CD4-positive, alpha-beta T cell treated with Interferon alpha-2 for 1 hour (primary cell): ENCODE measurements at regions not wholly inside any gene's neighbourhood (a gene's known extent, or its start where the extent isn't known, plus 50 kb on each side); places are given as distances from the start of the nearest gene placed in this dataset.
"Not testable (repeated sequence)": the region's sequence is repeated elsewhere in the genome, so short reads cannot be mapped to it uniquely, and the experiment has no call there.

ENCODE experiments used
- DNase-seq, 2 donors: peaks; one replicate each; pipeline ENCODE4 v3.0.0-alpha.2; 2020 to 2022

GRCh38 chr1:14318830-14319229, 279.7 kb upstream of the KAZN start:
- no peak for DNase-seq

GRCh38 chr1:14320518-14320917, 278.0 kb upstream of the KAZN start:
- no peak for DNase-seq

GRCh38 chr1:14320986-14321385, 277.5 kb upstream of the KAZN start:
- DNase-seq = no peak

DNA sequence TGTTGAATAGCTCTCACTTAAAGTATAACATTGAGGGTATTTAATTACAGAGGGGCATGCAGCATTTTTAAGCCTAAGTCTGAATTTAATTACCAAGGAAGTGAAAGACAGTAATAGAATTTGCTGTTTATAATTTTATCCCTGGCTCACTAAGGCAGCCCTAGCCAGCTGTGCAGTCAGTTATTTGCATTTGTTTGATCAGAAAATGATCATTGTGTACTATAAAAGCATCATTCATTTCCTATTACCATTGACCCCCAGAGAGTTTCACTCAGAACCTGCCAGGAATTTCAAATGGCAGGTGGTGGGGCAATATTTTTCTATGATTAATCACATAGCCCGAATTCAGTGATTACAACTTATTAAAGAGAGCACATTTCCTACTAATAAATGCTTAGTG, 277.1 kb upstream of the KAZN start:
- no peak for DNase-seq

DNA sequence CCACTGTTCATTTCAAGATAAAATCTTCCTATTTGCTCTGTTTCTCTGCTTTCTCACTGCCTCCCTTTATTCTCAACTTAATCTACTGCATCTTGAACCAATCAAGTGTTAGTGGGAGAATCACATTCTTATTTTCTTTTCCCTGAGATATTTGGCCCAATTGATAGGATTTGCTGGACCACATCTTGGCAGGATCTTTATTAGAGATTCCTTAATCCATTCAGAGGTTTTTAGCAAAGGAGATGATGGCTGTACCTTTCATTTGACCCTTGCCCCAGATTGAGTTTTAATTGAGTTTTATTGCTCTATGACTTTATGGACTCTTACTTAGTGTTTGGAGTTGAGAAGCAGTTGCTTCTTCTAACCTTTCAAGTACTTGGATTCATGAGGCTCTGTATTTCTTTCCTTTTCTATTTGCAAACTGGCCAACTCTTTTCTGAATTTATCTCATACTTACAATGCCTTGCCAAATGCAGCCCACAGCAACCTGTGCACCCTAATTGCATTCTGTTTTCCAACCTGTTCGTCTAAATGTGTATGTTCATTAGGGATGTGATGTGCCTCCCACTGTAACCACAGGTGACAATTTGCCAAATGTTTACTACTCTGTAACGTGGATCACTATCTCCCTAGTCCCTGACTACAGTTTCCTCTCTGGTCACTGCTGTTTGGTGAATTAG, 274.8 kb upstream of the KAZN start:
- DNase-seq = no peak

DNA sequence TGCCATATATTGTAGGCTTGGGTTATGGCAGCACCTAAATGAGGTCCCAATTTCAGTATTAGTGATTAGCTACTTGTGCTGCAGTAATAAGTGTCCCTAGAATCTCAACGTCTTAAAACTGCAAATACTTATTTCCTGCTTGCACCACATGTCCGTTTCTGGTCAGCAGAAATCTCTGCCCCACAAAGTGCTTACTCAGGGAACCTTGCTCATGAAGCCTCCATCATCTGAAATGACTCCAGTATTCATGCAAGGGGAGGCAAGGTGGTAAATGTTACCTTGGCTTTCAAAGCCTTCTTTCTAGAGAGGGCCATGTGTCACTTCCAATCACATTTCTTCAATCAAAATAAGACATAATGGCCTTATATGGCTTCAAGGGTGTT, 274.2 kb upstream of the KAZN start:
- DNase-seq = no peak

DNA sequence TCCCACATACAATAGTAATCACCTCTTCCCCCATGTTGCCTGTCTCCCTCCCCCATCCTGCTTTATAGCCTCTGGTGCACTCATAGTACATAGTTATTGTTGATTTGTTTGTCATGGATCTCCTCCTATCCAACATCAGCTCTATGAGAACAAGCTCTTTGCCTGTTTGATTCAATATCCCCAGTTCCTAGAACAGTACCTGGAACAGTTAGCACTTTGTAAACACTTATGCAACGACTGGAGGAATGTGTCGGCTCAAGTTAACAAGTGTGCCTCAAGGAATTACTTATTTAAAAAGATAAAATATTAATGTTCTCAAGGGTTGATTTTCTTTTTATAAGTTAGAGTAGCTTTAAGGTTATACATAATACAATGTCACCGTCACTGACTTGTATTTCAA, 271.6 kb upstream of the KAZN start:
- DNase-seq = no peak

GRCh38 chr1:14328685-14329084, 269.8 kb upstream of the KAZN start:
- no peak for DNase-seq

- DNase-seq = no peak
These were observed 266.3 kb upstream of the KAZN start for GRCh38 chr1:14332158-14332557.

DNA sequence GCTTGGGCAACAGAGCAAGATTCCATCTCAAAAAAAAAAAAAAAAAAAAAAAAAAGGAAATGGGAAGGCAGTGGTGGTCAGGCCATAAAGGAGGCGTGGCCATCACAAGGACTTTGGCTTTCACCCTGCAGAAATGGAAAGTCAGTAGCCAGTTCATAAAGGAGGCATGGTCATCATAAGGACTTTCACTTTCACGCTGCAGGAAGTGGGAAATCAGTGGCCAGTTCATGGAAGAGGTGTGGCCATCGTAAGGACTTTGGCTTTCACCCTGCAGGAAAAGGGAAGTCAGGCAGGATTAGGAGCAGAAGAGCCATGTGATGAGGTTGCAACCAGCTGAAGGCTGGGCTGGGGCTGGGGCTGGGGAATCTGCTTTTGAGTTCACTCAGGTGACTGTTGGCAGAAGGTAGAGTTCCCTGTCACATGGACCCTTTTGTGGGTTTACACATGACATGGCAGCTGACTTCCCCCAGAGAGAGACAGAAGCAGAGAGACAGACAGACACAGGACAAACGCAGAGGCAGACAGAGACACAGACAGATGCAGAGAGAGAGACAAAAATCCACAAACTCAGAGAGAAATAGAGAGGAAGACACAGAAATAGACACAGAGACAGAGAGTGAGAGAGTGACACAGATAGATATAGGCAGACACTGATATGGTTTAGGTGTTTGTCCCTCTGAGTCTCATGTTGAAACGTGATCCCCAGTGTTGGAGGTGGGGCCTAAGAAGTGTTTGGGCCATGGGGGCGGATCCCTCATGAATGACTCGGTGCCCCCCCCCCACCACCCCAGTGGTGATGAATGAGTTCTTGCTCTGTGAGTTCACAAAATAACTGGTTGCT, 263.9 kb upstream of the KAZN start:
- no peak for DNase-seq

DNA sequence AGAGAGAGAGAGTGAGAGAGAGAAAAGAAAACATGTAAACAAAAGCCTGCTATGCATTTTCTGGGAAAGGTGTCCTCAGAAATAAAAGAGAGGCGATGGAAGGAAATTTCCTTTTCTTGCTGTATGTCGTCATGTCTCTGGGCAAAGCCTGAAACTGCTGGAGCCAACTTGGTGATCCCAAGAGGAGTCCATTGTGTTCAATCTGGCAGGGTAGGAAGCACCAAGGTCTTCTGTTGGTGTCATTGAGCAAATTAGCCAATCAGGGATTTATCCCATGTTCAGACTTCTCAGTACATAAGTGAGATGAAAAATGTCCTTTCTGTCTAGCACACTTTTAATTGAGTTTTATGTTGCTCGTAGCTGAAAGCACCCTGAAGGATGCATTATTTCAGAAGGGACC, 260.0 kb upstream of the KAZN start:
- DNase-seq = no peak

DNA sequence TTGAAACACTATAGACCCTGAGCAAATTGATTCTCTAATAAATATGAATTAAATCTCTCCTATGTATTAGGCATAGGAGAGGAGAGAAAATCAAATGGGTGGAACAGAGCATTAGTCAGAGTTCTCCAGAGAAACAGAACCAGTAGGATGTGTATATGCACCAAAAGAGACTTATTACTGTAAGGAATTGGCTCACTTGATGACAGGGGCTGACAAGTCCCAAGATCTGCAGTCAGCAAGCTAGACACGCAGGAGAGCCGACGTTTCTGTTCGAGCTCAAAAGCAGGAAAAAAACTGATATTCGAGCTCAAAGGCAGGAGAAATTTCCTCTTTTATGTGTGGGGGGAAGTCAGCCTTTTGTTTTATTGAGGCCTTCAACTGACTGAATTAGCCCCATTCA, 259.2 kb upstream of the KAZN start:
- DNase-seq = no peak

GRCh38 chr1:14340002-14340785, 258.3 kb upstream of the KAZN start:
- no peak for DNase-seq

DNA sequence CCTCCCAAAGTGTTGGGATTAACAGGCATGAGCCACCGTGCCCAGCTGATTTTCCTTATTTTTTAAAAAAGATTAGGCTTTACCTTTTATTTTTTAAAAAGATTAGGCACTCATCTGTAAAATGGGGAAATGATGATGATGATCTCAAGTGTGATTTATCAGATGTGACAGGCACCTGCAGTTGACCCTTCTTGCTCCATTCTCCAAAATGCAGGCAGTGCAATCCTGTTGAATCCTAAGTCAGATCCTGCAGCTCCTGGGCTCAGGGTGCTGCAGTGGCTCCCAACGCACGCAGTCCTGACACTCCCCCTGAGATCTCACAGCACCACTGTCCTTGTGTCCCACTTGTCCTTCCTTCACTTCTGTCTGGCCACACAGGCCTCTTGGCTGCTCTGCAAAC, 257.3 kb upstream of the KAZN start:
- DNase-seq = no peak

GRCh38 chr1:14345946-14346550, 252.4 kb upstream of the KAZN start:
- DNase-seq = no peak

DNA sequence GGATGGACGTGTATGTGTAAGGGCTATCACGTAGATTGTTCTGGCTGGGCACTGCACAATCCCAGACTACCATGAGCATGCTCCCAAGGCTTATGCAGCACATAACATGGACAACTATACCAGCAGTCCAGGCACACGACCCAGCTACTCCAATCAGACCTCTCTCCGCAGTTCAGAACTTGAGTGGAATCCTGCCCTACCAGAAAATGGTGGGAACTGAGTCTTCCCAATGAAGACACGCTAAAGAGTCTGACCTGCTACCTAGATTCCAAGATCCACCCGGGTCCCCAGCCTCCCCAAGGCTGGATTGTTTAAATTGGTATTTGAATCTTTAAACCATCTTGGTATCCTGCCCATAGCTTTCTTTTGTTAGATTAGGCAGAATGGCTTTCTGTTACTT, 251.3 kb upstream of the KAZN start:
- no peak for DNase-seq

DNA sequence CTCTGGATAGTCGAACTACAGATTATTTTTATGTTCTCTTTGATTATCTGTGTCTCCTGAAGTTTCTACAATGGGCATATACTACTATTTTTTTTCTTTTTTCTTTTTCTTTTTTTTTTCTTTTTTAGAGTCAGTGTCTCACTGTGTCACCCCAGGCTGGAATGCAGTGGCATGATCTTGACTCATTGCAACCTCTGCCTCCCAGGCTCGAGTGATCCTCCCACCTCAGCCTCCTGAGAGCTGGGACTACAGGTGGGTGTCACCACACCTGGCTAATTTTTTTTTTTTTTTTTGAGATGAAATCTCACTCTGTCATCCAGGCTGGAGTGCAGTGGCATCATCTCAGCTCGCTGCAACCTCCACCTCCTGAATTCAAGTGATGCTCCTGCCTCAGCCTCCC, 250.7 kb upstream of the KAZN start:
- no peak for DNase-seq

- no peak for DNase-seq
These were observed 248.3 kb upstream of the KAZN start for GRCh38 chr1:14350197-14350596.

DNA sequence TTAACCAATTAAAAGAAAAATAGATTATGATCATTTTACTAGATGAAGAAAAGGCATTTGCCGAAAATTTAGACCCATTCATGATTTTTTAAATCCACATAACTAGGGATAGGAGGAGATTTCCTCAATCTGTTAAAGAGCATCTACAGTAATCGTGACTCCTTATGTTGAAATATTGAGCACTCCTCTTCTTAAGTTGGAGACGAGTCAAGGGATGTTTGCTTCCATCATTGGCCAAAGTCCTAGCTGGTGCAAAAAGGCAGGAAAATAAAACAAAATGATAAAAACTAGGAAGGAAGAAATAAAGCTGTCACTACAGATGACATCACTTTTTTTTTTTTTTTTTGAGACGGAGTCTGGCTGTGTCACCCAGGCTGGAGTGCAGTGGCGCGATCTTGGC, 245.6 kb upstream of the KAZN start:
- DNase-seq = no peak

DNA sequence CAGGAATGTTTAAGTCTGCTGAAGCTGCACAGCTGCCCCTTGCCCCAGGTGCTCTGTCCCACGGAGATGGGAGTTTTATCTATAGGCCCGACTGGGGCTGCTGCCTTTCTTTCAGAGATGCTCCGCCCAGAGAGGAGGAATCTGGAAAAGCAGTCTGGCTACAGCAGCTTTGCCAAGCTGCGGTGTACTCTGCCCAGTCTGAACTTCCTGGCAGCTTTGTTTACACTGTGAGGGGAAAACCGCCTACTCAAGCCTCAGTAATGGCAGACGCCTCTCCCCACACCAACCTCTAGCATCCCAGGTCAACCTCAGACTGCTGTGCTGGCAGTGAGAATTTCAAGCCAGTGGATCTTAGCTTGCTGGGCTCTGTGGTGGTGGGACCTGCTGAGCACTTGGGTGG, 237.5 kb upstream of the KAZN start:
- not testable (repeated sequence) for DNase-seq

- DNase-seq = no peak
These were observed 236.2 kb upstream of the KAZN start for GRCh38 chr1:14362331-14362730.

GRCh38 chr1:14363036-14363590, 235.4 kb upstream of the KAZN start:
- DNase-seq = no peak
